D341Med (cell line): ENCODE measurements at regions not wholly inside any gene's neighbourhood (a gene's known extent, or its start where the extent isn't known, plus 50 kb on each side); places are given as distances from the start of the nearest gene placed in this dataset.
"Not testable (repeated sequence)": the region's sequence is repeated elsewhere in the genome, so short reads cannot be mapped to it uniquely, and the experiment has no call there.

ENCODE experiments used
- DNase-seq: peaks from one replicate; pipeline ENCODE4 v3.0.0; 2012; ENCODE audit warnings: low spot score

DNA sequence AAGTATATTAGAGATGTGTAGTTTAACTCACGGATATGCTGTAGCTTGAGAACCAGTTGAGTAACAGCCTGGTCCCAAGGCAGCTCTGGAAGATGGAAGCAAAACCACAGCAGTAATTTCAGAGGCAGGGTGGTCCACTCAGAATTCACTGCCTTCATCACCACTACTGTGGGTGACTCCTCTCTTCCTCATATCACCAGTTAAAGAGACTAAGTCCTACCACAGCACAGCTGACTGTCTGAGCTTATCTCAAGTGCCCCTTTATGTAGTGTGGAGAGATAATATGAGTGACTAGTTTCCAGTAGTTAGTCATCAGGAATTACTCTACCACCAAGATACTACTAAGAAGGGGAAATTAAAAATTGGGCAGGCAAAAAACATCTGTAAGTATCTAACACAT, 1571.2 kb upstream of the C9orf72 start:
- DNase-seq, result no peak

DNA sequence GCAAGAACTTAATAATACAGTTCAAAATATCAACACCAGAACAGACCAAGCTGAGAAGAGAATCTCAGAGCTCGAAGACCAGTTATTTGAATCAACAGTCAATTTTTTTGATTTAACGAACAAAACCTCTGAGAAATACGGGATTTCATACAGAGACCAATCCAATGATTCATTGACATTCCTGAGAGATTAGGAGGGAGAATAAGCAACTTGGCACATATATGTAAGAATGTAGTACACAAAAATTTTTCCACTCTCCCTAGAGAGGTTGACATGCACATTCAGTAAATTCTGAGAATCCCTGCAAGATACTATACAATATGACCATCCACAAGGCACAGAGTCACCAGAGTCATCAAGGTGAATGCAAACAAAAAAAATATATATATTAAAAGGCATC, 1577.3 kb upstream of the C9orf72 start:
- no peak for DNase-seq

DNA sequence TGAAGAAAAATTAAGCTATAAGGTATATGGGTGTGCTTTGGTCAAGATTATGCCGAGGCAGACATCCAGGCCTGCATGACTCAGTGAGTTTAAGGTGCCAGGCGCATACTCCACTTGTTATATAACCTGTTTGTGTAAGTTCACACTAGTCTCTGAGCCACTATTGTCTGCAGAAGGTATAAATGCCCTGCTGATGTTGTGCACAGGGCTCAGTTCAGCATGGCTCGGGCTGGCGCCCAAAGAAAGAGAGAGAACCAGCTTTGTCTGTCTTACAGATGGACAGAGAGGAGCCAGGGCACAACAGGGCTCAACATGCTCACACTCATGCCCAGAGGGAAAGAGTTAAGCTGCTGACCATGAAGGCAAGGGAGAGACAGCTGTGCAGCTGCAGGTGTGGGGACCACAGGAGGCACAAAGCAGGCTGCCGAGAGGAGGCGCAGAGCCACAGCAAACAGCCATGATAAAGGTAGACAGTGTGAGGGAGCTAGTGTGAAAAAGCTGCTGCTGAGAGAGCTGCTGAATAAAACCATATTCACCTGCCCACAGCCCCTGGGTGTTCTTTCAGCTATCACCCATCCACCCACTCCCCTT, 1587.6 kb upstream of the C9orf72 start:
- no peak for DNase-seq

DNA sequence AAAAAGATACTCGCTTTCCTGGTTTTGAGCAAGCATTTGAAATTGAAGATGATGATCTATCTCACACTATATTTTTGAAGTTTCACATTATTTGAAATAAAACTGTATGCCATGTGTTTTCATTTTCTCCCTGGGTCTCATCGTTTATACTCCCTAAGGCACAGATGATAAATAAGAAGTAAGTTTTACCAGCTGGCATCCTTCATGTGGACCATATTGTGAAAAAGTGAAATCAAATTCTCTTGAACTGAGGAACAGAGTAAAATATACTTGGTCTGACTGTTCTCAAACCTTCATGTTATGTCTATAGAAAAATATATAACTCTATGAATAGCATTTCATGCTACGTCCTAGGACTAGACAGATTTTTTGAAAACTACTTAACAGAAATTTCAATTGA, 1600.9 kb upstream of the C9orf72 start:
- DNase-seq, result no peak

DNA sequence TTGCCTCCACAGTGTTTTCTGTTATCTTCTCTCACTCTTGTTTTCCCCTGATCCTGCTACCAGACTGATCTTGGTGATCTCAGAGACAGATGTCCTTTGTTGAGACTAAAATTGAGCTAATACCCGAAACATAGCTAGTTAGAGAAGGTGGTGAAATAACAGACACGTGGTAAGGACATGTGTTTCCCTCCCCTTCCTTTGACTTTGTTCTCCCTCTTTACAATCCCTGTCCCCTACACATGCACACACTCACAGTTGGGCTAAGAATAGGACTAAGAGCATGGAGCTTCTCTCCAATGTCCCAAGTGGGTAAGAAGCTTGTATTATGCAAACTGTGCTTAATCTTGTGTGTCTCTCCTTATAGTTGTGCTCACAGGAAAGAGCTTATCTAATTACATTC, 1603.0 kb upstream of the C9orf72 start:
- DNase-seq, result no peak

DNA sequence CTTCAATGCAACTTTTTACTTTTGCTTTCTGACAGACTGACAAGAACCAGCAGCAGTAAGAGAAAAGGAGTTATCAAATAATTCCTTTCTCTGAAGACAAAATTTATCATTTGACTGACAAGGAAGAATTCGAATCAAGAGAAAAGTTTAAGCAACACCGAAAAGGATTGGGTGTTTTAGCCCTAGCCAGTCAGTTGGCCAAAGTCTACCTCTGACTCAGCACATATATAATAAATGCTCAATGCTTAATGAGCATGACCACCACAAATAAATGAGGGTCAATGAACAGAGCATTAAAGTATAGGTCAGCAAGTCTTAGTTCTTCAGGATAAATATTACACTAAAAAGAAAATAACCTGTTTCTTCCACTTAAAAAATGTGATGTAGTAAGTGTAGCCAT, 1603.5 kb upstream of the C9orf72 start:
- no peak for DNase-seq

DNA sequence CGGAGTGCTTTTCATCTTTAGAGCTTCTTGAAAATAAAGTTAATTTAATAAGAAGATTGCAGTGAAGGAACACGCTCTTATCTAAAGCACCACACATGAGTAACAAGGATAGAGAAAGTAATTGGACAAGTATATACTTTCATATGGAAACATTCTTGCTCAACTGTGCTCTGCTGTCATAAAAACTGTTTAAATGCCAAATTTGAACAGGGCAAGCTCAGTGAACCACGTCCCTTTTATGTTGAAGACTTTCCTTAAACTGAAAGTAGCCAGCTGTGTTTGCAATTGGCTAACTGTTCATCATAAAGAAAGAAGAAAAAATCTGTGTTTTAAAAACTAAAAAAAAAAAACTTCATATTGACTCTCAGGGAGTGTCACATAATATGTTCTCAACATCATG, 1610.7 kb upstream of the C9orf72 start:
- no peak for DNase-seq

DNA sequence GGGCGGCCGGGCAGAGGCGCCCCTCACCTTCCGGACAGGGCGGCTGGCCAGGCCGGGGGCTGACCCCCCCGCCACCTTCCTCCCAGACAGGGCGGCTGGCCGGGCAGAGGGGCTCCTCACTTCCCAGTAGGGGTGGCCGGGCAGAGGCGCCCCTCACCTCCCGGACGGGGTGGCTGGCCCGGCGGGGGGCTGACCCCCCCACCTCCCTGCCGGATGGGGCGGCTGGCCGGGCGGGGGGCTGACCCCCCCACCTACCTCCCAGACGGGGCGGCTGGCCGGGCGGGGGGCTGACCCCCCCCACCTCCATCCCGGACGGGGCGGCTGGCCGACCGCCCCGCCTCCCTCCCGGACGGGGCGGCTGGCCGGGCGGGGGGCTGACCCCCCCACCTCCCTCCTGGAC, 1615.5 kb upstream of the C9orf72 start:
- DNase-seq, result not testable (repeated sequence)

DNA sequence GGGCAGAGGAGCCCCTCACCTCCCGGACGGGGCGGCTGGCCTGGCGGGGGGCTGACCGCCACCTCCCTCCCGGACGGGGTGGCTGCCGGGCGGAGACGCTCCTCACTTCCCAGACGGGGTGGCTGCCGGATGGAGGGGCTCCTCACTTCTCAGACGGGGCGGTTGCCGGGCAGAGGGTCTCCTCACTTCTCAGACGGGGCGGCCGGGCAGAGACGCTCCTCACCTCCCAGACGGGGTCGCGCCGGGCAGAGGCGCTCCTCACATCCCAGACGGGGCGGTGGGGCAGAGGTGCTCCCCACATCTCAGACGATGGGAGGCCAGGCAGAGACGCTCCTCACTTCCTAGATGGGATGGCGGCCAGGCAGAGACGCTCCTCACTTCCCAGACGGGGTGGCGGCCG, 1615.9 kb upstream of the C9orf72 start:
- not testable (repeated sequence) for DNase-seq

DNA sequence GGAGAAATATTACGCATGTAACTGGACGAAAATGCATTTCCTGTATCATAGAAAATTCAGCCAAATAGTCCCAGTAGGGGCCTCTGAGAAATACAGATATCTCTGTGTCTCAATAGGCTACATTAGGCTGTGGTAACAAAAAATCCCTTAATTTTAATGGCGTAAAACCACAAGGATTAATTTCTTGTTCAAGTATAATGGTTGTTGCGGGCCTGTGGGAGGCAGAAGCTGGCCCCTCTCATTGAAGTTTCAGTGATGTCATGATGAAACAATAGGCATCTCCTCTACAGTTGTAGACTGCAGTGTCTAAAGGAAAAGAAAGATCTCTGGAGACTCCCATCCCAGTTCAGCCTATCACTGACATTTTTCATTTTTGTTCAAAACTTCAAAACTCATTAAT, 1625.6 kb upstream of the C9orf72 start:
- DNase-seq, result no peak

DNA sequence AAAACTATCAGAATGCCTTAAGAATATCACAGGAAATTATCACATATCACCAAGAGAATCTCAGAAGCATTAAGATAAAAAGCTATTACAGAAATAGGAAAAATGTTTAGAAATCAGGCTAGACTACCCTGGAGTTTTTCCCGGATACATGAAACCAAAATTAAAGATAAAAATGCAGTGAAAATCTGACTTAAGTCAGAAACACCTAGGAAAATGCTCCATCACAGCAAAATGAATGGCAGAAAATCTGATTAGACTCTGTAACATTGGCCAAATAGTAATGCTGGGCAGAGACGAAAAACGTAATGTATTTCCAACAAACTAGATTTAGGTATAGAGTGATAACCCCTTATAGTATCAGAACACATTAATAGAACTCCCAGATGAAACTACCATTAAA, 1626.7 kb upstream of the C9orf72 start:
- no peak for DNase-seq

DNA sequence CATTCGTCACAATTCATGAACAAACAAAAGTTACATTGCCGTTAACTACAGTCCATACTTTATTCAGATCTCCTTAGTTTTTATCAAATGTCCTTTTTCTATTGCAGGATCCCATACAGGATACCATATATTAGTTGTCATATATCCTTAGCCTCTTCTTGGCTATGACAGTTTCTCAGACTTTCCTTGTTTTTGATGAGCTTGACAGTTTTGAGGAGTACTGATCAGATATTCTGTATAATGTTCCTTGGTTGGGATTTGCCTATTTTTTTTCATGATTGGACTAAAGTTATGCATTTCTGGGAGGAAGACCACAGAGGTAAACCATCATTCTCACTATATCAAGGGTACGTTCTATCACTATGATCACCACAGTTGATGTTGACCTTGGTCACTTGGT, 1627.4 kb upstream of the C9orf72 start:
- DNase-seq, result no peak

DNA sequence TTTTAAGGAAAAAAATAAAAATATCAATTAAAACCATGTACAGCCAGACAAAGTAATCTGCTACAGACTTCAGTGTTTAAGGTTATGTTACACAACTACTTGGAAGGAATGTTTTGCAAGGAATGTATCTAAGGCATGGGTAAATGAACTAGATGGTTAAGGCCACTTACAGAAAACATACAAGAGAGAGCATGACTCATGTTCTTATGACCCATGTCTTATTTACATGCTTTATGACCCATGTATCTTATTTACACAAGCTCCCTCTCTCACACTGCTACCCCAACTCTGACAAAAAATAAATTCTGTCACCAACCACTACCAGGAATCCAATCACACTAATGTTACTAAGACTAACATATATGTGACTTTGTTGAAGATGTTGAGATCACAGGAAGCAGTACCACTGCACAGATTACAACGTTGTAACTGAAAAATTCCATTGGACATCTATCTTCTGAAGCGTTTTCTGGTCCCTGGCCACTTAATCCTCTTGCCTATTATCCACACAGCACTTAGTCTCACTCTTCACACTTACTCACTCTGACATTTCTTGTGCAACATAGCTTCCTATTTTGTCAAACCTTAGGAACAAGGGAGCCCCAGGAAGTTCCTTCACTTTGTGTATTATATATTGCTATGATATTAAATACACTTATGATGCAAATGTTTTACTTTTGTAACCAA, 1630.1 kb upstream of the C9orf72 start:
- DNase-seq, result no peak

DNA sequence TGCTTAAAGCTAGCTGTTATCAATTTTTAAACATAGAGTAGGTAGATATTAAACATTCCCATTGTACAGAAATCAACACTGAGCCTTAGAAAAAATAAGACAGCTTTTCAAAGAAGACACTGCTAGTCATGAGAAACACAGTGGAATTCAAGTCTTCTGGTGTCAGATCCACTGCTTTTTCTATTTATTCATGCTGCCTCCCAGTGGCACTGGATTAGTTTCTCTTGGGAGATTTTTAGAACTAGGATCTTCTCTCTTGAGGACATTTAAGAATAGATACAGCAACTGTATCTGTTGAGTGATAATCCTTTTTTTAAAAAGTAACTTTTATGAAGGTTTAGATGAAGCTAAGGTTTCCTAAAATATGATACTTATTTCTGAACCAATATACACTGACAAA, 1635.4 kb upstream of the C9orf72 start:
- no peak for DNase-seq

DNA sequence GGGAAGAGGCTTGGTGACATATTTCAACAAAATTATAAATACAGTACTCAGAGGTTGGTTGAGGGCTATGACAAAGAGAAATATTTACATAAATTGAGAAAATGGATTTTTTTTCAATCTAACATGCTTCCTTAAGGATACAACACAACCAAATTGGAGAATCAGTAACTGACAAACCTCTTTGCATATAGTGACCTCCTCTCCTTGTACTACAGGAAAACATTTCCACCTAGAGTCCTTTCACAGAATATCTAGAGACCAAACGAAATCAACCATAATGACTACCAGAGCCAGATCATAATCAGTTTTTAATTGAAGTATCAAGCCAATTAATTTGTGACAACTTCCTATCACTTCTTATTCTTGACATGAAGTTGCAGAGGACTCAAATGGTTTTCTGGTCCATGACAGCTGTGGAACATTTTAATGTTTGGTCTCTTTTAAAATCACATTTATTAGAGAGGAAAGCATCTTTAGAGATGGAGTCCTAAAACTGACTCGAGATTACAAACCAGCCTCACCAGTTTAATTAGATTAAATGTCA, 1636.5 kb upstream of the C9orf72 start:
- no peak for DNase-seq

DNA sequence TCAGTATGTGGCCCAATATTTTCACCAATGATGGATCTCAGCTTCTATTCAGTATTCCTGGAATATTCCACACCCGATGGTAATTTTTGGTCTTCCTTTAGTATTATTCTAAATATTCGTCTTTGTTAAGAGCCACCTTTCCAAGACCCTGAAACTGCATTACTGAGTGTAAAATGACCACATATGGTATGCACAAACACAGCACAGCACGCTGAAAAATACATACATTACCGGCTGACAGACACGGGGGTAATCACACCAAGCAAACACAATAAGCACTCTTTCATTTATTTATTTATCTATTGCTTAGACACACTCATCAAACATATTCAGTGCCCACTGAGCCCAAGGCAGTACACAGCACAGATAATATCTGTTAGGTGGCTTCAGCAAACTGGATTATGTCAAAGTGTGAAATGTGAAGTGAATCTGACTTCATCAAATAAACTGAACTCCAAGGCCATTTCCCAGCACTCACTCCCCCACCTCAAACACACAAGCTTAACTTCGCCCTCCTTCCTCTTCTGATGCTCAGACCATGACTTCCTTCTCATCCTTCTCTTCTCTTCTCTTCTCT, 1637.8 kb upstream of the C9orf72 start:
- no peak for DNase-seq

DNA sequence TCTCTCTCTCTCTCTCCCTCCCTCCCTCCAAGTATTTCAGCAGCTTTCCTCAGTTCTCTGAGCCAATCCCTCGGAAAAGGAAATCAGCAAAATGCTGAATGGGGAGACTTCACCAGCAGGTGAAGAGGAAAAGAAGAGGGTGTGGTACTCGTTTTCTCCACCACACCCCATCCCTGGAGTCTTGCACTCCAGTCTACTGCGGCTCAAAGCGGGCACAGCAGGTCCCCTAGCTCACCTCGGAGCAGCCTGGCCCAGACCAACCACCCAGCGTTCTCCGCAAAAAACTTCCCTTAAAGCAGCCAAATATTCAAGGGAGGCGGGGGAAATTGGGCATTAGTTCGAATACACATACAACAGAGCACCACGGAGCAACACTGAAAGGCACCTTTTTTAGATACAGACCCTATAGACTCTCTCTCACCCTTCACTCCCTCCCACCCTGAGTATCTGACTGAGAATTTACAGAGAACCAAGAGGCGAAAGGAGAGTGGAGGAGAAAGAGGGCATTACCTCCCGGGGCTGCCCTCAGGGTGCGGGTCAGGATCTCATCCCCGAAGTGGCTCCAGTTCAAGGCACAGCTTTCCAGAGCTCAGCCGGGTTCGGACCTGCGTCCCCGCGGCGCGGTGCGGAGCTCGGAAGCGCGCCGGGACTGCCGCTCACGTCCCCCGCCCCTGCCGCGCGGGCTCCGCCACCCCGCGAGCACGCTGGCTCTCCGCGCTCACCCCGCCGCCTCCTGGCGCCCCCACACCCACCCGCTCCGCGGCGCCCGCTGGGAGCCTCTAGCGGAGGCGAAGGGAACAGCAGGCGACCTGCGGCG, 1638.5 kb upstream of the C9orf72 start:
- peak; percentile 91 for DNase-seq

DNA sequence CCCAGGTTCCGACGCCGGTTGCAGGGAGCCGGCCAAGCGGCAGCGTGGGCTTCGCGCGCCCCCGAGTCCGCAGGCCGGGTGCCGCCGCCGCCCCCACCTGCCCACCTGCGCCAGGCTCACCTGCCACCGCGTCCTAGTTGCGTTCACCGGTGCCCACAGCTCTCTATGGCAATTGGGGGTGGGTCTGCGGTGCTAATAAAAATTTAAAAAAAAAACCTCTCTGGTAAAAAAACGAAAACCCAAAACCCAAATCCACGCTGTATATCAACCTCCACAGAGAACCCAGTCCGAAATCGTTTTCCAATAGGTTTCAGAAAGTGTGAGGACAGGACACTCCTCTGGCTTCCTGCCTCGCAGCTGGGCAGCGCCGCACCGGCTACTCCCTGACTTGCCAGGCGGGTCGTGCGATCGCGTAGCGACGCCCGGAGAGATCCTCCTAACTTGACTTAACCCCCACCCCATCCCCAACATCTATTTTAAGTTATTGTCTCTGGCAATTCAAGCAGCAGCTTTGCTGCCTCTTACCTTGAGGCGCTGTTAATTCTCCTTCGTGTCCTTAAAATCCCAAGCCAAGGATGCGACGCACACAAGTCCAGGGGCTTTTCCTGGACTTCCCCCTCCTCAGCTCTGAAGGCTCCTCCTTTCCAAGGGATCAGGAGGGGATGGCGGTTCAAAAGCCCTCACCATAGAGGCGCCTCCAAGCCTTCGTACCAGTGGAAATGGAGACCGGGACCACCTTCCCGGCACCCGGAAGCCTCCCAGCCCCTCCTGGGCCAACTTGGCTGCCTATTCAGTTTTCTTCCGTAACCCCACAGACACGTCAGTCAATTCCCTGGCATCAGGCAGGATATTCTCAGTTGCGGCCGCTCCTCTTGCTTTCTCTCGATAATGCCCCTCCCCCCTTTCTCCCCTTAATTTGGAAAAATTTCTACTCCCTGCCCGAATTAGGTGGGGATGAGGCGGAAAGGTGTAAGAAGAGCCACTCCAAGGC, 1639.4 kb upstream of the C9orf72 start:
- DNase-seq, result peak; percentile 57

DNA sequence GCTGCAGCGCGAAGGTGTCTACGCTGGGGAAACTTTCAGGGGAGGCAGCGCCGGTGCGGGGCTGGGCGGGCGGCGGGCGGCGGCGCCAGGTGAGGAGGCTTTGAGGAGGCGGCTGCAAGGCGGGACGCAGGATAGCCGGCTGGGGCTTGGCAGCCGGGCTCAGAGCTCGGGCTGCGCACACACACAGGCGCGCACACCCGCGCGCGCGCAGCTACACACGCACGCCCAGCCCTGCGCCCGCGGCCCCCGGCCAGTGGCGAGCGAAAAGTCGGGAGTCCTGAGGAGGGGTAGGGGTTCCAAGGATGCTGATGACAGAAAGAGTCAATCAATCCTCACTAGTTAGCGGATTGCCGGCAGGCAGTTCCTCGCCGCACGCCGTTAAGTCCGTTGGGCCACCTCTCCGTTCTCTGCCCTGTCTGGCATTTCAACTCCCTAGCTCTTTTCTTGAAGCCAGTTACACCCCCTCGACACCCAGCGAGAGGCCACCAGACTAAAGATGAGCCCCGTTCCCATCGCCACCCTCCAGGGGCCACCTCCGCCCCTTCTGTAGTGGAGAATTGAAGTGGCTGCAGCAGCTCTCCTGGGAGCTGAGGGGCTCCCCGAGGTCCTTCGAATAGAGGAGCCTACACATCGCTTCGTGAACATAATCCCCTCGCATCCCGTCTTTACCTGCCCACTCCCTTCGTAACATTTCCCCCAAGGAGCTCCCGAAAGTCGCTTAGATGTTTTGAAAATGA, 1640.3 kb upstream of the C9orf72 start, which contains the start of gene LINGO2:
Gene LINGO2 (minus strand): TSS at position 185 of the 737 bp plus-strand sequence.
- peak; percentile 78 for DNase-seq

DNA sequence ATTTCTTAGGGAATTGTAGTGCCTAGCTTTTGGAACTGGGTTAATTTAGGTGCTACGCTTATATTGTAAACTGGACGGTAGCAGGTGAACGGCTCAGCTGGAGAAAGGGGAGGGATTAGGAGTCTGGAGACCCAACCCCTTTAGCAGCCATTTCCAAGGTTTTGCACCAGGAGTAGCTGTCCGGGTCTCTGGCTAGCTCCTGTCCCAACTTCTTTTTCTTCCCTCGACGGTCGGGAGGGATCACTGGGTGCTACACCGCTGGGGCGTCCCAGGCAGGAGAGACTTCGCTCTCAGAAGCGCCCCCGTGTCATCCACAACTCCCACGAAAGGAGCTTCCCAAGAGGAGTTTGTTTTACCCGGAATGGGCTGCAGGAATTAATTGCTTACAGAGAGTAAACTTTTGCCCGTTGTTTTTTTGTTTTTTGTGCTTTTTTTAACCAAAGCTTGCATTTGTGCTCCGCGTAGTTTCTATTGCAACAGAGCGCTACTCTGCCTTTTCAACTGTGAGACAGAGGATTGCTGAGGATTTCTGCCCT, 1640.9 kb upstream of the C9orf72 start:
- DNase-seq, result peak; percentile 81
